ENCODE measurements at regions not wholly inside any gene's neighbourhood (a gene's known extent, or its start where the extent isn't known, plus 50 kb on each side); places are given as distances from the start of the nearest gene placed in this dataset.

GRCh38 chr2:236402033-236402790, 138.0 kb upstream of the ASB18 start:
- Histone ChIP-seq H3K4me1 (ENCODE audit: insufficient read depth, low read length, poor library complexity, severe bottlenecking) (peaks cover 15% of the 10 kb centered on the region), H3K9me3 (ENCODE audit: low read length) (no peaks in the 10 kb centered on the region), H3K36me3 (ENCODE audit: insufficient read depth, low read length) (no peaks in the 10 kb centered on the region), H3K27ac (ENCODE audit: low read depth, low read length, poor library complexity, severe bottlenecking) (no peak overlapping the region), H3K4me3 (ENCODE audit: low read depth, low read length, poor library complexity, severe bottlenecking) (peak overlapping the region; percentile 14), H3K4me2 (ENCODE audit: low read length) (peak overlapping the region; percentile 20), H3K9me2 (ENCODE audit: insufficient read depth, low read length) (no peaks in the 10 kb centered on the region), H2AFZ (ENCODE audit: low read length) (peak overlapping the region; percentile 85; the same call in 1 of the 2 replicates), H4K20me1 (ENCODE audit: insufficient read depth, low read length) (no peaks in the 10 kb centered on the region), H3K79me2 (ENCODE audit: insufficient read depth, low read depth, low read length) (no peaks in the 10 kb centered on the region)
- peak; percentile 72 for DNase-seq (ENCODE audit: low spot score)
- ChIA-PET POLR2A (interaction anchor here (0.9 kb wide), 1 partner anchor 222 kb away, joined by 3 read pairs; no protein-coding TSS in a partner anchor), CTCF (ENCODE audit: unreplicated experiment) (no interaction called here)
- TF ChIP-seq EZH2phosphoT487 (IDR thresholded peaks at IDR 0.05; ENCODE audit: borderline replicate concordance, low read depth, low read length) (no peak), CTCF (conservative IDR thresholded peaks at IDR 0.05; ENCODE audit: low read length) (no peak)
- intact Hi-C loops (cut with micrococcal nuclease; ENCODE audit: unreplicated experiment), result no loop called here
- no TSS peak for BruUV-seq (replicated peaks)

- ChIA-PET CTCF (ENCODE audit: unreplicated experiment) (no interaction called here), POLR2A (no interaction called here)
- no peak for TF ChIP-seq EZH2phosphoT487 (IDR thresholded peaks at IDR 0.05; ENCODE audit: borderline replicate concordance, low read depth, low read length)
- TF ChIP-seq CTCF (conservative IDR thresholded peaks at IDR 0.05; ENCODE audit: low read length), result no peak
Measured at GRCh38 chr2:236403125-236403524, 138.9 kb upstream of the ASB18 start.

GRCh38 chr2:236403811-236404210, 139.6 kb upstream of the ASB18 start:
- no peaks in the 10 kb centered on the region for H3K9me3 ChIP-seq (ENCODE audit: low read length)
- H3K36me3 ChIP-seq (ENCODE audit: insufficient read depth, low read length), result no peaks in the 10 kb centered on the region
- H3K27ac ChIP-seq (ENCODE audit: low read depth, low read length, poor library complexity, severe bottlenecking), result no peak overlapping the region
- no peak for DNase-seq (ENCODE audit: low spot score)
- POLR2A ChIA-PET, result interaction anchor here (0.7 kb wide), 1 partner anchor 64 kb away, joined by 3 read pairs; no protein-coding TSS in a partner anchor
- H3K4me2 ChIP-seq (ENCODE audit: low read length), result no peak overlapping the region
- no peak overlapping the region for H2AFZ ChIP-seq (ENCODE audit: low read length)
- intact Hi-C loops (cut with micrococcal nuclease; ENCODE audit: unreplicated experiment), result no loop called here
- no peak overlapping the region for H3K4me3 ChIP-seq (ENCODE audit: low read depth, low read length, poor library complexity, severe bottlenecking)
- CTCF ChIA-PET (ENCODE audit: unreplicated experiment), result no interaction called here
- H3K4me1 ChIP-seq (ENCODE audit: insufficient read depth, low read length, poor library complexity, severe bottlenecking), result peaks cover 15% of the 10 kb centered on the region
- no peaks in the 10 kb centered on the region for H3K9me2 ChIP-seq (ENCODE audit: insufficient read depth, low read length)
- H4K20me1 ChIP-seq (ENCODE audit: insufficient read depth, low read length), result no peaks in the 10 kb centered on the region
- BruUV-seq (replicated peaks), result no TSS peak
- H3K79me2 ChIP-seq (ENCODE audit: insufficient read depth, low read depth, low read length), result no peaks in the 10 kb centered on the region
- TF ChIP-seq CTCF (conservative IDR thresholded peaks at IDR 0.05; ENCODE audit: low read length) (no peak), EZH2phosphoT487 (IDR thresholded peaks at IDR 0.05; ENCODE audit: borderline replicate concordance, low read depth, low read length) (no peak)

More at GRCh38 chr2:236403125-236403524, 138.9 kb upstream of the ASB18 start:
- Histone ChIP-seq H3K27ac (ENCODE audit: low read depth, low read length, poor library complexity, severe bottlenecking) (no peak overlapping the region), H4K20me1 (ENCODE audit: insufficient read depth, low read length) (no peaks in the 10 kb centered on the region), H3K4me1 (ENCODE audit: insufficient read depth, low read length, poor library complexity, severe bottlenecking) (peaks cover 15% of the 10 kb centered on the region), H3K4me3 (ENCODE audit: low read depth, low read length, poor library complexity, severe bottlenecking) (no peak overlapping the region), H3K36me3 (ENCODE audit: insufficient read depth, low read length) (no peaks in the 10 kb centered on the region), H3K4me2 (ENCODE audit: low read length) (no peak overlapping the region), H3K9me3 (ENCODE audit: low read length) (no peaks in the 10 kb centered on the region), H2AFZ (ENCODE audit: low read length) (no peak overlapping the region), H3K79me2 (ENCODE audit: insufficient read depth, low read depth, low read length) (no peaks in the 10 kb centered on the region), H3K9me2 (ENCODE audit: insufficient read depth, low read length) (no peaks in the 10 kb centered on the region)
- BruUV-seq (replicated peaks), result no TSS peak
- DNase-seq (ENCODE audit: low spot score), result no peak
- intact Hi-C loops (cut with micrococcal nuclease; ENCODE audit: unreplicated experiment), result no loop called here

Measured in OCI-LY7 (cell line).